IMR-90 (cell line): ENCODE measurements at regions not wholly inside any gene's neighbourhood (a gene's known extent, or its start where the extent isn't known, plus 50 kb on each side); places are given as distances from the start of the nearest gene placed in this dataset.

ENCODE experiments used
- ATAC-seq: fragments of 200-7000 bp; cut with Tn5 transposase; 2 replicates; pipeline ENCODE4 v1.9.1; 2020; ENCODE audit warnings: low read depth, mild to moderate bottlenecking, moderate library complexity
- BruUV-seq: library from RNA; stranded (reverse); fragments of 400-500 nt; replicated peaks from 2 replicates; lab custom pipeline; 2021; lab: Mats Ljungman, UMichigan
- CTCF ChIA-PET: fragments of 300-600 bp; formaldehyde crosslinking; extraction: SDS; loops from one replicate; lab custom pipeline; 2021; ENCODE audit warnings: antibody characterized with exemption; lab: Yijun Ruan, JAX
- POLR2A ChIA-PET: fragments of 300-600 bp; sonication (Branson Sonifier 250); formaldehyde crosslinking; loops from one replicate; lab custom pipeline; 2022; ENCODE audit warnings: antibody characterized with exemption; ENCODE audit not compliant: unreplicated experiment; lab: Charles Lee
- DNase-seq: peaks from one replicate; pipeline ENCODE4 v3.0.0; 2013
- H2AFZ ChIP-seq: replicated peaks from 2 replicates; pipeline ENCODE3; 2013; ENCODE audit warnings: low read length, mild to moderate bottlenecking; ENCODE audit not compliant: poor library complexity
- H2AK5ac ChIP-seq: 2 replicates; pipeline ENCODE4 v1.6.1; 2013; ENCODE audit warnings: low read depth, low read length, inconsistent platforms
- H2AK9ac ChIP-seq: replicated peaks from 2 replicates; pipeline ENCODE3; 2013; ENCODE audit warnings: mild to moderate bottlenecking, low read depth, low read length, moderate library complexity; ENCODE audit not compliant: poor library complexity
- H2BK120ac ChIP-seq: 2 replicates; pipeline ENCODE4 v1.6.1; 2013; ENCODE audit warnings: low read depth, low read length, inconsistent platforms
- H2BK15ac ChIP-seq: 3 replicates; pipeline ENCODE4 v1.6.1; 2013; ENCODE audit warnings: low read depth, low read length, inconsistent platforms
- H2BK20ac ChIP-seq: 2 replicates; pipeline ENCODE4 v1.6.1; 2013; ENCODE audit warnings: low read depth, mild to moderate bottlenecking, inconsistent platforms, low read length, moderate library complexity
- H2BK5ac ChIP-seq: 2 replicates; pipeline ENCODE4 v1.6.1; 2013; ENCODE audit warnings: mild to moderate bottlenecking, low read depth, low read length, inconsistent platforms; ENCODE audit not compliant: poor library complexity, severe bottlenecking
- H3K14ac ChIP-seq: replicated peaks from 2 replicates; pipeline ENCODE4 v1.6.1; 2013; ENCODE audit warnings: low read depth, low read length, inconsistent platforms
- H3K18ac ChIP-seq: 2 replicates; pipeline ENCODE4 v1.6.1; 2013; ENCODE audit warnings: low read depth, low read length, control low read depth
- H3K23ac ChIP-seq: 2 replicates; pipeline ENCODE4 v1.6.1; 2013; ENCODE audit warnings: low read depth, low read length, inconsistent platforms
- H3K27ac ChIP-seq: 2 replicates; pipeline ENCODE4 v1.5.1; 2013; ENCODE audit warnings: mild to moderate bottlenecking, control low read depth, low read length; ENCODE audit not compliant: insufficient read depth
- H3K27me3 ChIP-seq: 2 replicates; pipeline ENCODE4 v1.6.1; 2013; ENCODE audit warnings: low read length; ENCODE audit not compliant: control insufficient read depth, insufficient read depth
- H3K36me3 ChIP-seq: 2 replicates; pipeline ENCODE4 v1.6.1; 2013; ENCODE audit warnings: low read length, mixed read lengths; ENCODE audit not compliant: control insufficient read depth, insufficient read depth
- H3K4ac ChIP-seq: 2 replicates; pipeline ENCODE4 v1.6.1; 2013; ENCODE audit warnings: low read depth, low read length, inconsistent platforms
- H3K4me1 ChIP-seq: 2 replicates; pipeline ENCODE4 v1.6.1; 2013; ENCODE audit warnings: low read length, mixed read lengths; ENCODE audit not compliant: control insufficient read depth, insufficient read depth
- H3K4me2 ChIP-seq: 2 replicates; pipeline ENCODE4 v1.6.1; 2013; ENCODE audit warnings: low read depth, mild to moderate bottlenecking, control low read depth, low read length, moderate library complexity
- H3K4me3 ChIP-seq: 2 replicates; pipeline ENCODE4 v1.5.1; 2013; ENCODE audit warnings: low read depth, mild to moderate bottlenecking, control low read depth, low read length, moderate library complexity; ENCODE audit not compliant: insufficient read depth
- H3K56ac ChIP-seq: 2 replicates; pipeline ENCODE4 v1.6.1; 2013; ENCODE audit warnings: low read length, inconsistent platforms; ENCODE audit not compliant: insufficient read depth; ENCODE audit errors: extremely low read depth
- H3K79me1 ChIP-seq, 2 experiments: 2 replicates each; pipeline ENCODE4 v1.6.1; 2013; ENCODE audit warnings: low read length in 2 of 2, inconsistent platforms in 1 of 2, low read depth in 1 of 2
- H3K9ac ChIP-seq: 2 replicates; pipeline ENCODE4 v1.6.1; 2013; ENCODE audit warnings: low read depth, low read length, control low read depth
- H3K9me1 ChIP-seq: 2 replicates; pipeline ENCODE4 v1.6.1; 2013; ENCODE audit warnings: low read length, inconsistent platforms; ENCODE audit not compliant: insufficient read depth
- H3K9me3 ChIP-seq: 2 replicates; pipeline ENCODE4 v1.6.1; 2013; ENCODE audit warnings: low read length; ENCODE audit not compliant: control insufficient read depth, insufficient read depth
- H4K20me1 ChIP-seq: 2 replicates; pipeline ENCODE4 v1.6.1; 2013; ENCODE audit warnings: low read length, inconsistent platforms; ENCODE audit not compliant: insufficient read depth
- H4K5ac ChIP-seq: 2 replicates; pipeline ENCODE4 v1.6.1; 2013; ENCODE audit warnings: mild to moderate bottlenecking, low read depth, low read length, control low read depth
- H4K8ac ChIP-seq, 2 experiments: 2 replicates each; pipeline ENCODE4 v1.6.1; 2013; ENCODE audit warnings: low read depth in 2 of 2, low read length in 2 of 2, control low read depth in 1 of 2, inconsistent platforms in 1 of 2
- H4K91ac ChIP-seq: 2 replicates; pipeline ENCODE4 v1.6.1; 2013; ENCODE audit warnings: low read depth, low read length, inconsistent platforms; ENCODE audit not compliant: insufficient read depth
- BHLHE40 ChIP-seq: fragments of 150-350 bp; IDR thresholded peaks from 2 replicates; pipeline ENCODE4 v1.6.1; 2016; ENCODE audit warnings: mild to moderate bottlenecking, low read depth, low read length
- CEBPB ChIP-seq: IDR thresholded peaks from 2 replicates; pipeline ENCODE4 v1.6.1; 2012; ENCODE audit warnings: low read depth, low read length, improper control_type of control experiment
- CHD1 ChIP-seq: IDR thresholded peaks from 2 replicates; pipeline ENCODE4 v1.6.1; 2012; ENCODE audit warnings: low read depth, low read length, improper control_type of control experiment
- MAZ ChIP-seq: IDR thresholded peaks from 2 replicates; pipeline ENCODE4 v1.6.1; 2012; ENCODE audit warnings: low read depth, mild to moderate bottlenecking, low read length, improper control_type of control experiment, moderate library complexity, borderline replicate concordance
- RCOR1 ChIP-seq: IDR thresholded peaks from 2 replicates; pipeline ENCODE4 v1.6.1; 2012; ENCODE audit warnings: mild to moderate bottlenecking, low read length, improper control_type of control experiment; ENCODE audit not compliant: insufficient replicate concordance
- RFX5 ChIP-seq: IDR thresholded peaks from 2 replicates; pipeline ENCODE4 v1.8.0; 2012; ENCODE audit warnings: low read depth, mild to moderate bottlenecking, low read length, moderate library complexity
- SMC3 ChIP-seq: fragments of 150-350 bp; IDR thresholded peaks from 2 replicates; pipeline ENCODE4 v1.6.1; 2016; ENCODE audit warnings: low read depth, mild to moderate bottlenecking, antibody characterized with exemption, low read length, moderate library complexity
- WGBS, 2 experiments: methylation state at CpG; one replicate each; pipeline versions ENCODE4 v1.1.5 to v1.1.7; 2013; ENCODE audit warnings: missing lambda C conversion rate in 2 of 2; ENCODE audit not compliant: insufficient read length in 1 of 2; ENCODE audit errors: extremely low coverage in 2 of 2; 5-methylcytosine and 5-hydroxymethylcytosine counted together
- dilution Hi-C: fragments of 300-500 bp; cut with HindIII; formaldehyde crosslinking; loops from one replicate; pipeline ENCODE4 v1.14.3; 2018; ENCODE audit warnings: low sequenced_read_pairs; ENCODE audit not compliant: unreplicated experiment
- in situ Hi-C: fragments of 300-500 bp; cut with MboI; formaldehyde crosslinking; loops from 3 replicates; pipeline ENCODE4 v1.14.3; 2019; ENCODE audit warnings: low sequenced_read_pairs, inconsistent platforms, mixed read lengths
- intact Hi-C: fragments of 100-400 bp; cut with micrococcal nuclease; formaldehyde crosslinking; loops from 2 replicates; pipeline ENCODE4 v1.10.0; 2022
- TF ChIP-seq, protein P1 (sequence below): conservative IDR thresholded peaks from 2 replicates; pipeline ENCODE4 v1.5.1; 2012; ENCODE audit warnings: mild to moderate bottlenecking, low read depth, low read length, improper control_type of control experiment

DNA sequence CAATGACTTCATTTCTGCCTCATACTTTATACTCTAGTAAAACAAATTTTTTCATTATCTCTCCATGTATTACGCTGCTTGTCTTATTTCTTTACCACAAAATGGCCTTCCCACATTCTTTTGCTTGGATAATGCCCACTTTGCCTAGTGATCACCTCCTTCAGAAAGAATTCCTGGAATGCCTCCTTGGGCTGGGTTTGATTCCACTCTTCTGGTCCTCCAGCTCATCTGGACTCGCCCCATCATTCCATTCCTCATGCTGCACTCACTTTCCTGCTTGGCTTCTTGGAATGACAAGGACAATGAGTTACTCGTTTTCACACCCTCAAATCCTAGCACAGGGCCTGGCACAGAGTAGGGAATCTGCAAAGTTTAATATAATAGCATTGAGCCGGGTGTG is 475.1 kb upstream of the LARGE1 start:
- no peak overlapping the region for H3K4me2 ChIP-seq
- ATAC-seq = no peak
- H2BK20ac ChIP-seq = no peak overlapping the region
- CTCF ChIA-PET = no interaction called here
- no peak overlapping the region for H3K4me3 ChIP-seq
- H3K27ac ChIP-seq = no peak overlapping the region
- no peaks in the 10 kb centered on the region for H4K20me1 ChIP-seq
- no TSS peak for BruUV-seq
- no peaks in the 10 kb centered on the region for H3K9me1 ChIP-seq
- in situ Hi-C loops (no loop called here), intact Hi-C loops (no loop called here), dilution Hi-C loops (no loop called here)
- H3K4me1 ChIP-seq = no peaks in the 10 kb centered on the region
- H3K4ac ChIP-seq = no peak overlapping the region
- no peaks in the 10 kb centered on the region for H3K36me3 ChIP-seq
- H3K79me1 ChIP-seq = no peaks in the 10 kb centered on the region
- H4K8ac ChIP-seq = no peak overlapping the region
- H3K18ac ChIP-seq = no peak overlapping the region
- 20% methylated on average over 1 of the region's 4 CpGs; no CpG with 5 or more reads in 1 of the 2 experiments for WGBS, 2 experiments
- no peak overlapping the region for H2AK5ac ChIP-seq
- H3K23ac ChIP-seq = no peak overlapping the region
- no peak overlapping the region for H2BK5ac ChIP-seq
- no peaks in the 10 kb centered on the region for H3K27me3 ChIP-seq
- DNase-seq = no peak
- H2BK15ac ChIP-seq = no peak overlapping the region
- H4K5ac ChIP-seq = no peak overlapping the region
- H3K56ac ChIP-seq = no peak overlapping the region
- no peak overlapping the region for H3K9ac ChIP-seq
- no peak overlapping the region for H4K91ac ChIP-seq
- H2BK120ac ChIP-seq = no peak overlapping the region
- no peak for TF ChIP-seq BHLHE40
- no peak for TF ChIP-seq CEBPB
- no peak for TF ChIP-seq RFX5
- no peak for TF ChIP-seq RCOR1
- TF ChIP-seq, protein P1, sequence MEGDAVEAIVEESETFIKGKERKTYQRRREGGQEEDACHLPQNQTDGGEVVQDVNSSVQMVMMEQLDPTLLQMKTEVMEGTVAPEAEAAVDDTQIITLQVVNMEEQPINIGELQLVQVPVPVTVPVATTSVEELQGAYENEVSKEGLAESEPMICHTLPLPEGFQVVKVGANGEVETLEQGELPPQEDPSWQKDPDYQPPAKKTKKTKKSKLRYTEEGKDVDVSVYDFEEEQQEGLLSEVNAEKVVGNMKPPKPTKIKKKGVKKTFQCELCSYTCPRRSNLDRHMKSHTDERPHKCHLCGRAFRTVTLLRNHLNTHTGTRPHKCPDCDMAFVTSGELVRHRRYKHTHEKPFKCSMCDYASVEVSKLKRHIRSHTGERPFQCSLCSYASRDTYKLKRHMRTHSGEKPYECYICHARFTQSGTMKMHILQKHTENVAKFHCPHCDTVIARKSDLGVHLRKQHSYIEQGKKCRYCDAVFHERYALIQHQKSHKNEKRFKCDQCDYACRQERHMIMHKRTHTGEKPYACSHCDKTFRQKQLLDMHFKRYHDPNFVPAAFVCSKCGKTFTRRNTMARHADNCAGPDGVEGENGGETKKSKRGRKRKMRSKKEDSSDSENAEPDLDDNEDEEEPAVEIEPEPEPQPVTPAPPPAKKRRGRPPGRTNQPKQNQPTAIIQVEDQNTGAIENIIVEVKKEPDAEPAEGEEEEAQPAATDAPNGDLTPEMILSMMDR = no peak
- no peak for TF ChIP-seq CHD1
- TF ChIP-seq MAZ = no peak
- no peak for TF ChIP-seq SMC3
- H2AFZ ChIP-seq = no peak overlapping the region
- H3K14ac ChIP-seq = no peak overlapping the region
- POLR2A ChIA-PET = no interaction called here
- no peak overlapping the region for H2AK9ac ChIP-seq
- peaks cover 22% of the 10 kb centered on the region for H3K9me3 ChIP-seq
